Astrocyte (in vitro differentiated cells and primary cell): ENCODE measurements at regions not wholly inside any gene's neighbourhood (a gene's known extent, or its start where the extent isn't known, plus 50 kb on each side); places are given as distances from the start of the nearest gene placed in this dataset.

Experiments
- DNase-seq: peaks from one replicate; pipeline ENCODE4 v3.0.0-alpha.2; 2010; ENCODE audit warnings: low read depth
- FAIRE-seq: peaks from 2 replicates; lab custom pipeline; 2011; peaks lifted over from hg19 to GRCh38; lab: Jason Lieb, UNC
- H2AFZ ChIP-seq: 2 replicates; pipeline ENCODE4 v1.6.0; 2012; ENCODE audit warnings: low read depth, low read length, inconsistent platforms
- H3K27ac ChIP-seq: 2 replicates; pipeline ENCODE4 v1.5.1; 2011; ENCODE audit warnings: low read depth, low read length, inconsistent platforms
- H3K27me3 ChIP-seq: 2 replicates; pipeline ENCODE4 v1.6.0; 2011; ENCODE audit warnings: low read length, inconsistent platforms; ENCODE audit not compliant: insufficient read depth
- H3K36me3 ChIP-seq: 2 replicates; pipeline ENCODE4 v1.5.1; 2011; ENCODE audit warnings: low read length, inconsistent platforms; ENCODE audit not compliant: insufficient read depth
- H3K4me1 ChIP-seq: 2 replicates; pipeline ENCODE4 v1.5.1; 2011; ENCODE audit warnings: low read length, inconsistent platforms; ENCODE audit not compliant: insufficient read depth
- H3K4me2 ChIP-seq: 2 replicates; pipeline ENCODE4 v1.6.0; 2012; ENCODE audit warnings: low read length, inconsistent platforms
- H3K4me3 ChIP-seq: 2 replicates; pipeline ENCODE4 v1.5.1; 2011; ENCODE audit warnings: low read depth, mild to moderate bottlenecking, low read length, inconsistent platforms; ENCODE audit not compliant: insufficient read depth
- H3K79me2 ChIP-seq: 2 replicates; pipeline ENCODE4 v1.6.0; 2012; ENCODE audit warnings: mild to moderate bottlenecking, low read length, inconsistent platforms; ENCODE audit not compliant: insufficient read depth
- H3K9ac ChIP-seq: 2 replicates; pipeline ENCODE4 v1.6.0; 2012; ENCODE audit warnings: mild to moderate bottlenecking, low read length, inconsistent platforms
- H3K9me3 ChIP-seq: 2 replicates; pipeline ENCODE4 v1.5.1; 2012; ENCODE audit warnings: low read depth, mild to moderate bottlenecking, low read length, inconsistent platforms; ENCODE audit not compliant: insufficient read depth
- H4K20me1 ChIP-seq: 2 replicates; pipeline ENCODE4 v1.6.0; 2012; ENCODE audit warnings: low read length, inconsistent platforms; ENCODE audit not compliant: insufficient read depth
- H3K27ac Mint-ChIP-seq: one replicate; pipeline ENCODE4 v1.8.0; 2021; ENCODE audit warnings: mild to moderate bottlenecking, mixed read lengths; ENCODE audit not compliant: unreplicated experiment
- H3K27me3 Mint-ChIP-seq: one replicate; pipeline ENCODE4 v1.8.0; 2021; ENCODE audit warnings: low read depth, mixed read lengths; ENCODE audit not compliant: unreplicated experiment
- H3K36me3 Mint-ChIP-seq: one replicate; pipeline ENCODE4 v1.8.0; 2021; ENCODE audit warnings: low read depth, mixed read lengths; ENCODE audit not compliant: unreplicated experiment
- H3K4me1 Mint-ChIP-seq: one replicate; pipeline ENCODE4 v1.8.0; 2021; ENCODE audit warnings: low read depth, mixed read lengths; ENCODE audit not compliant: unreplicated experiment
- H3K4me3 Mint-ChIP-seq: one replicate; pipeline ENCODE4 v1.8.0; 2021; ENCODE audit warnings: mild to moderate bottlenecking, moderate library complexity, mixed read lengths; ENCODE audit not compliant: unreplicated experiment
- H3K9me3 Mint-ChIP-seq: one replicate; pipeline ENCODE4 v1.8.0; 2021; ENCODE audit warnings: mild to moderate bottlenecking, mixed read lengths; ENCODE audit not compliant: unreplicated experiment
- CTCF ChIP-seq: IDR thresholded peaks from 2 replicates; pipeline ENCODE4 v1.5.1; 2011; ENCODE audit warnings: low read depth, mild to moderate bottlenecking, inconsistent platforms, low read length, moderate library complexity; ENCODE audit not compliant: insufficient read depth
- EZH2 ChIP-seq: IDR thresholded peaks from 2 replicates; pipeline ENCODE4 v1.6.1; 2012; ENCODE audit warnings: mild to moderate bottlenecking, low read length, inconsistent platforms; ENCODE audit not compliant: insufficient read depth

GRCh38 chr5:74320526-74320925 is 320.0 kb downstream of the ENC1 start:
- Histone ChIP-seq H3K27me3 (no peaks in the 10 kb centered on the region), H3K36me3 (no peaks in the 10 kb centered on the region), H3K4me2 (no peak overlapping the region), H3K9ac (no peak overlapping the region), H3K9me3 (no peaks in the 10 kb centered on the region), H3K79me2 (no peaks in the 10 kb centered on the region), H3K27ac (no peak overlapping the region), H2AFZ (no peak overlapping the region), H4K20me1 (no peaks in the 10 kb centered on the region), H3K4me1 (peaks cover 18% of the 10 kb centered on the region), H3K4me3 (no peak overlapping the region)
- peaks cover 2% of the 10 kb centered on the region for H3K9me3 Mint-ChIP-seq
- no peak overlapping the region for H3K4me3 Mint-ChIP-seq
- H3K4me1 Mint-ChIP-seq, result peaks cover 46% of the 10 kb centered on the region
- H3K36me3 Mint-ChIP-seq, result no peaks in the 10 kb centered on the region
- H3K27me3 Mint-ChIP-seq, result no peaks in the 10 kb centered on the region
- FAIRE-seq (no peak), DNase-seq (no peak)
- peak overlapping the region; percentile 36 for H3K27ac Mint-ChIP-seq
- TF ChIP-seq CTCF (no peak), EZH2 (no peak)

GRCh38 chr5:74319076-74319475 is 321.5 kb downstream of the ENC1 start:
- Mint-ChIP-seq H3K27ac (peak overlapping the region; percentile 96), H3K27me3 (no peaks in the 10 kb centered on the region), H3K9me3 (no peaks in the 10 kb centered on the region), H3K36me3 (no peaks in the 10 kb centered on the region), H3K4me3 (no peak overlapping the region), H3K4me1 (peaks cover 58% of the 10 kb centered on the region)
- Histone ChIP-seq H4K20me1 (no peaks in the 10 kb centered on the region), H2AFZ (no peak overlapping the region), H3K4me2 (no peak overlapping the region), H3K27me3 (no peaks in the 10 kb centered on the region), H3K79me2 (no peaks in the 10 kb centered on the region), H3K4me3 (no peak overlapping the region), H3K9me3 (no peaks in the 10 kb centered on the region), H3K9ac (no peak overlapping the region), H3K4me1 (peaks cover 24% of the 10 kb centered on the region), H3K27ac (no peak overlapping the region), H3K36me3 (no peaks in the 10 kb centered on the region)
- FAIRE-seq, result peak; percentile 37
- peak; percentile 63 for DNase-seq
- TF ChIP-seq CTCF (no peak), EZH2 (no peak)

- Mint-ChIP-seq H3K27ac (peak overlapping the region; percentile 96), H3K4me3 (no peak overlapping the region), H3K9me3 (no peaks in the 10 kb centered on the region), H3K36me3 (no peaks in the 10 kb centered on the region), H3K4me1 (peaks cover 76% of the 10 kb centered on the region), H3K27me3 (no peaks in the 10 kb centered on the region)
- Histone ChIP-seq H3K27ac (peak overlapping the region; percentile 97), H3K36me3 (no peaks in the 10 kb centered on the region), H3K4me2 (peak overlapping the region; percentile 61), H3K9me3 (no peaks in the 10 kb centered on the region), H3K9ac (peak overlapping the region; percentile 75), H3K4me3 (no peak overlapping the region), H3K4me1 (peaks cover 36% of the 10 kb centered on the region), H2AFZ (peak overlapping the region; percentile 64), H4K20me1 (no peaks in the 10 kb centered on the region), H3K27me3 (no peaks in the 10 kb centered on the region), H3K79me2 (no peaks in the 10 kb centered on the region)
- DNase-seq, result peak; percentile 98
- no peak for TF ChIP-seq CTCF
- no peak for TF ChIP-seq EZH2
- FAIRE-seq, result peak; percentile 92
These were observed 324.4 kb downstream of the ENC1 start for GRCh38 chr5:74316064-74316603.
